ENCODE measurements at regions not wholly inside any gene's neighbourhood (a gene's known extent, or its start where the extent isn't known, plus 50 kb on each side); places are given as distances from the start of the nearest gene placed in this dataset.

DNA sequence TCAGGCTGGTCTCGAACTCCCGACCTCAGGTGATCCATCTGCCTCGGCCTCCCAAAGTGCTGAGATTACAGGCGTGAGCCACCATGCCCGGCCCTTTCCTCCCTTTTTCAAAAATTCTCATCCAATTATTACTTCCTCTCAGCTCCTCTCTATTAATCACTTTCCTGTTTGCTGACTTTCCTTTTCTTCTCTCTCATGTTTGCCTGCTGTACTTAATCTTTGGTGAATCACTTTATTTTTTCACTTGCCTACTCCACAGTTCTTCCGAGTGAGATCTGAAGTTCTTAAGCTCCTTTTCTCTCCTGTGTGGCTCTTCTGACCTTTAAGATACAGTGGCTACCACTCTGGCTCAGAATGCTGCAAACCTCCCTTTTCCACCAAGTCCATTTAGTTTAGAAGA lies 126.3 kb upstream of the SERTAD2 start:
- no peaks in the 10 kb centered on the region for H3K4me1 Mint-ChIP-seq
- TF ChIP-seq, protein P1, sequence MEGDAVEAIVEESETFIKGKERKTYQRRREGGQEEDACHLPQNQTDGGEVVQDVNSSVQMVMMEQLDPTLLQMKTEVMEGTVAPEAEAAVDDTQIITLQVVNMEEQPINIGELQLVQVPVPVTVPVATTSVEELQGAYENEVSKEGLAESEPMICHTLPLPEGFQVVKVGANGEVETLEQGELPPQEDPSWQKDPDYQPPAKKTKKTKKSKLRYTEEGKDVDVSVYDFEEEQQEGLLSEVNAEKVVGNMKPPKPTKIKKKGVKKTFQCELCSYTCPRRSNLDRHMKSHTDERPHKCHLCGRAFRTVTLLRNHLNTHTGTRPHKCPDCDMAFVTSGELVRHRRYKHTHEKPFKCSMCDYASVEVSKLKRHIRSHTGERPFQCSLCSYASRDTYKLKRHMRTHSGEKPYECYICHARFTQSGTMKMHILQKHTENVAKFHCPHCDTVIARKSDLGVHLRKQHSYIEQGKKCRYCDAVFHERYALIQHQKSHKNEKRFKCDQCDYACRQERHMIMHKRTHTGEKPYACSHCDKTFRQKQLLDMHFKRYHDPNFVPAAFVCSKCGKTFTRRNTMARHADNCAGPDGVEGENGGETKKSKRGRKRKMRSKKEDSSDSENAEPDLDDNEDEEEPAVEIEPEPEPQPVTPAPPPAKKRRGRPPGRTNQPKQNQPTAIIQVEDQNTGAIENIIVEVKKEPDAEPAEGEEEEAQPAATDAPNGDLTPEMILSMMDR (IDR thresholded peaks at IDR 0.05): no peak
- H3K27ac Mint-ChIP-seq: no peak overlapping the region
- peaks cover 15% of the 10 kb centered on the region for H3K9me3 Mint-ChIP-seq
- no peak overlapping the region for H3K4me3 Mint-ChIP-seq
- DNase-seq: no peak
- H3K27me3 Mint-ChIP-seq (ENCODE audit: low read depth, poor library complexity): peaks cover 14% of the 10 kb centered on the region
- H3K36me3 Mint-ChIP-seq (ENCODE audit: low read depth): peaks cover 6% of the 10 kb centered on the region

DNA sequence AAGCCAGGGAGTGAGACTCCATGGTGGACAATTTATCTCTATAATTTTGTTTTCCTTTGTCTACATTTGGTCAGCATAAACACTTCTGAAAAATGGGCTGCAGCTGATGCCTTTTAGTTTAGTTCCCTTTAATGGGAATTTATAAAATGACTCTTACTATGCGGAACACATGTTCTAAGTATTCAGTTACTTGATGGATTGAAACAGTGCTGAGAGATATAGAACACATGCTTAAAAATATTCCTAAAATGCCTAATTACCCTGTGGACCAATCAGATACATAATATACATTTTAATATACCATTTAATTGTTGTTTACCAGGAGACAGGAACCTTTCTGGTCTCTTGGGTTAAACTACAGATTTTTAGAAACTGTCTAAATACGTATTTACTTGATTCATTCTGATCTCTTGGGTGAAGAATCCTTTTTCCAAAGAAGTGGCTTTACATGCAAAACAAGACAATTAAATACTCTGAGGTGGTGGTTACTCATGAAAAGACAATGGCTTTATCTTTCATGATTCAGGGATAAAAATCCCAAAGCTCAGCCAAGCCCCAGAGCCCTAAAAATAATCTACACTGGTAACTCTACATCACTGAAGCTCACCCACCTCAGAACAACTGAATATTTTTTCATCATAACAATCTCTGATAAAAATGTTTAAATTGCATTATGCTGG lies 128.1 kb upstream of the SERTAD2 start:
- DNase-seq: no peak
- no peak overlapping the region for H3K27ac Mint-ChIP-seq
- H3K9me3 Mint-ChIP-seq: no peaks in the 10 kb centered on the region
- H3K36me3 Mint-ChIP-seq (ENCODE audit: low read depth): no peaks in the 10 kb centered on the region
- H3K27me3 Mint-ChIP-seq (ENCODE audit: low read depth, poor library complexity): peaks cover 20% of the 10 kb centered on the region
- TF ChIP-seq, protein P1 (IDR thresholded peaks at IDR 0.05): no peak
- H3K4me1 Mint-ChIP-seq: no peaks in the 10 kb centered on the region
- H3K4me3 Mint-ChIP-seq: no peak overlapping the region

GRCh38 chr2:64784168-64785061 lies 130.7 kb upstream of the SERTAD2 start:
- TF ChIP-seq, protein P1 (IDR thresholded peaks at IDR 0.05): no peak
- Mint-ChIP-seq H3K4me3 (no peak overlapping the region), H3K4me1 (peaks cover 4% of the 10 kb centered on the region), H3K36me3 (ENCODE audit: low read depth) (no peaks in the 10 kb centered on the region), H3K27me3 (ENCODE audit: low read depth, poor library complexity) (peaks cover 24% of the 10 kb centered on the region), H3K9me3 (no peaks in the 10 kb centered on the region), H3K27ac (peak overlapping the region; percentile 13)
- DNase-seq: no peak

GRCh38 chr2:64785245-64785644 lies 131.5 kb upstream of the SERTAD2 start:
- Mint-ChIP-seq H3K4me1 (peaks cover 13% of the 10 kb centered on the region), H3K36me3 (ENCODE audit: low read depth) (no peaks in the 10 kb centered on the region), H3K4me3 (no peak overlapping the region), H3K9me3 (no peaks in the 10 kb centered on the region), H3K27me3 (ENCODE audit: low read depth, poor library complexity) (peaks cover 24% of the 10 kb centered on the region), H3K27ac (no peak overlapping the region)
- DNase-seq: no peak
- TF ChIP-seq, protein P1 (IDR thresholded peaks at IDR 0.05): no peak

DNA sequence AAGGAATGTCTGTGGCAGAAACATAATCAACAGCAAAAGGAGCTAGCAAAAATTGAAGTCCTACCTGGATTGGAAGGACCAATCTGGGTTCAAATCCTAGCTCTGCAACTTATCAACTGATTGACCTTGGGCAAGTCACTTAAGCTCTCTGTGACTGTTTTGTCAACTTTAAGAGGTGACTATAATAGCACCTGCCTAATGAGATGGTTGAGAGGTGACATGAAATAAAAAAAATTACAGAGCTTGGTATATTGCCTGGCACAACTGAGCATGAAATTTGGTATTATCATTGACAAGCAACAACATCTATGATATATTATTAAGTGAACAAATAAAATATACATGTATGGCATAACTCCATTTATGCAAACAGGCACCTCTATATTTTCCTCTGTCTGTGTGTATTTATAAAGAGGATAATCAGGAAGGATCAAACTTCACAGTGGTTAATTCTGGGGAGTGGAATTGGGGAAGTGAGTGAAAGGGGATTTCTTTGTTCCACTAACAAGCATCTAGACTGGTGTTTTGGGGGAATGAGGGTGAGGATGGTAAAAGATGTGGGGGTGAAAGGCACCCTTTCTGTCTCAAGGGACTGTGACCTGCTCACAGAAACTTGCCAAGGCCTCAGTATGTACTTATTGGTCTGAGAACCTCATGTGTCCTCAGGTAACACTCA lies 132.8 kb upstream of the SERTAD2 start:
- H3K27me3 Mint-ChIP-seq (ENCODE audit: low read depth, poor library complexity): peaks cover 20% of the 10 kb centered on the region
- TF ChIP-seq, protein P1 (IDR thresholded peaks at IDR 0.05): no peak

More for the DNA sequence above, 132.8 kb upstream of the SERTAD2 start:
- Mint-ChIP-seq H3K4me1 (peaks cover 13% of the 10 kb centered on the region), H3K9me3 (no peaks in the 10 kb centered on the region), H3K36me3 (ENCODE audit: low read depth) (no peaks in the 10 kb centered on the region), H3K4me3 (no peak overlapping the region), H3K27ac (no peak overlapping the region)
- no peak for DNase-seq
